NCI-H1694 (cell line): ENCODE measurements at regions not wholly inside any gene's neighbourhood (a gene's known extent, or its start where the extent isn't known, plus 50 kb on each side); places are given as distances from the start of the nearest gene placed in this dataset.
A peak's percentile ranks its signal among the peaks of the same experiment; 100 is the strongest.

ENCODE experiments used
- DNase-seq: peaks from one replicate; lab custom pipeline; 2025; lab: John Stamatoyannopoulos, UW

DNA sequence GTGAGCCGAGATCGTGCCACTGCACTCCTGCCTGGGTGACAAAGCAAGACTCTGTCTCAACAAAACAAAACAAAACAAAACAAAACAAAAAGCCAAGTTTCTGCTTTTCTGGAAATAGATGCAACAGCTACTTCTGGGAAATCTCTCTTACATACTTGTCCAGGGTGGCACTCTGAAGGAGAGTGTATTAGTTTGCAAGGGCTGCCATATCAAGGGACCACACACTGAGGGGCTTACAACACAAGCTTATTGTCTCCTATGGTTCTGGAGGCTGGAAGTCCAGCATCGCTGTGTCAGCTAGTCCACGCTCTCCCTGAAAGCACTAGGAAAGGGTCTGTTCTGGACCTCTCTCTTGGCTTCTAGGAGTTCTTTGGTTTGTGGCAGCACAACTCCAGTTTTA, 277.9 kb upstream of the WWC1 start:
- DNase-seq = no peak

DNA sequence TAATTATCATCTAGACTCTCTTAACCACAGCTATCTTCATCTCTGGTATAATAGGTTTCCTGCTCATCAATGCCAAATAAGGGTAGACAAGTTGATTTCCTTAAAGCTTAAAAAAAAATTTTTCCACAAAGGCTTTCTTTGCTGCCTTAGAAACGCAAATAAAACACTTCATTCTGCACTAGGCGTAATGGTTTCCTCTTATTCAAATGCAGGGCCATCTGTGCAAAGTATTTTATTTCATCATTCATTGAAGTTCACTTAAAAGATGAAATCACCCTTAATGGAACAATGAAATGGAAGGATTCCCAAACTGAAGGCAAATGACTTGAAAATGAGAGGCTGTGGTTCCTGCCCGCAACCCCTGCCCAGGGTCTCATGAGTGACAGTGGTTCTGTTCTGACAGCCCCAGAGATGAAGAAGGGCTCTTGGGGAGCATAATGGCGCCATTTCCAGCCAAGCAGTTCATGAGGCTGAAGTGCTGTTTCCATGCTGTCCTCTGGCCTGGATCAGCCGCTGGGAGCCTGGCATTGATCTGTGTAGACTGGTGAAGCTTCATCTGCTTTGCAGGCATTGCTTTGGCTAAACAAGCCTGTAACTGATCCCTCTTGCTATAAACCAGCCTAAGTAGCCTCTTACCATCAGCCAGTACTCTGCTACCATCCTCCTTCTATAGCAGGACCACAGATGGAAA, 276.9 kb upstream of the WWC1 start:
- no peak for DNase-seq

DNA sequence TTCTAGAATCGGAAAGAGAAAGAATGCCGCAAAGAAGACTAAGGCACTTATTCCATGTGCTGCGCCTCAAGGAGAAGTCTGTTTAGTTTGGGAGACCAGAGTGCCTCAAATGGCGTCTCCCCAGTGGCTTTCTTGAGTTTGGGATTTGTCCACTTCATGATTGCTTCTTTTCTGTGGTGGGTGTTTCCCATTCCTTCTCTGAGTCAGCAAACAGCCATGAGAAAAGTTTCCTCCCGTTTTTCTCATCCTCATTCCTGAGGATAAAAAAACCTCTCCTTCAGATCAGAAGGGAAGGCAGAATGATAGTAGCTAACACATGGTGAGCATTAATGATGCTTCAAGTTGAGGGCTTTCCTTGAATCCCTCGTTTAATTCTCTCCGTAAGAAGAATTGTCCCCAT, 275.9 kb upstream of the WWC1 start:
- no peak for DNase-seq

DNA sequence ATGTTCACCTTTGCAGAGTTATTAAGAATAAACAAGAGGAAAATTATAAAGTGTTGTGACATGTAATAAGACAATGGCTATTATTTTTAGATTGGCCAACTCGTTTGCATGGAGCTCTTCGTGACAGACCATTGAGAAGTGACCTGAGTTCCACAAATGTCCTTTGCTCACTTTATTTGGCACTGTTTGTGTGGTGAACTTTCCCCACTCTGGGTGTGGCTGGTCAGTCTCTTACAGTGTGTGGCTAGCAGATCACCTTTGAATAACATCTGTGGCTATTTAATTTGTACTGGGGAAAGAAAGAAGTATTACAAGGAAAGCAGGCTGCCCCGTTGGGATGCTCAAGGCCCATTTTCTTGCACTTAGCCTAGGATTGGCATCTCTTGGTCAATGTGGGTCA, 274.1 kb upstream of the WWC1 start:
- DNase-seq = no peak

DNA sequence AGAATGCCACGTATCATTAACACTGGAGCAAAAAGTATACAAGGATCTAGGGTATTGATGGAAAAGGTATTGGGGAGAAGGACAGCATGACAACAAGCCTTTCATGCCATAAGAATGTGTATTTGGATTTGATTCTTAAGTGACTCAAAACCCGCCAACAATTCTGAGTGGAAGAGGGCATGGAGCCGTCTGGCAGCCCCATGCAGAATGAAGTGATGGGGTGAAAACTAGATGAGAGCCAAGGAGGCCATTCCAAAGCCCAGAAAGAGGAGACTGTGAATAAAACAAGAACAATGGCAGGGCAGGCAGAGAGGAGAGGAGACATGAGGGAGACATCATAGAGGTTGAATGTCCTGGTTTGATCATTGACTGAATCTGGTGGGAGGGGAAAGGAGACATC, 272.3 kb upstream of the WWC1 start:
- DNase-seq = no peak

DNA sequence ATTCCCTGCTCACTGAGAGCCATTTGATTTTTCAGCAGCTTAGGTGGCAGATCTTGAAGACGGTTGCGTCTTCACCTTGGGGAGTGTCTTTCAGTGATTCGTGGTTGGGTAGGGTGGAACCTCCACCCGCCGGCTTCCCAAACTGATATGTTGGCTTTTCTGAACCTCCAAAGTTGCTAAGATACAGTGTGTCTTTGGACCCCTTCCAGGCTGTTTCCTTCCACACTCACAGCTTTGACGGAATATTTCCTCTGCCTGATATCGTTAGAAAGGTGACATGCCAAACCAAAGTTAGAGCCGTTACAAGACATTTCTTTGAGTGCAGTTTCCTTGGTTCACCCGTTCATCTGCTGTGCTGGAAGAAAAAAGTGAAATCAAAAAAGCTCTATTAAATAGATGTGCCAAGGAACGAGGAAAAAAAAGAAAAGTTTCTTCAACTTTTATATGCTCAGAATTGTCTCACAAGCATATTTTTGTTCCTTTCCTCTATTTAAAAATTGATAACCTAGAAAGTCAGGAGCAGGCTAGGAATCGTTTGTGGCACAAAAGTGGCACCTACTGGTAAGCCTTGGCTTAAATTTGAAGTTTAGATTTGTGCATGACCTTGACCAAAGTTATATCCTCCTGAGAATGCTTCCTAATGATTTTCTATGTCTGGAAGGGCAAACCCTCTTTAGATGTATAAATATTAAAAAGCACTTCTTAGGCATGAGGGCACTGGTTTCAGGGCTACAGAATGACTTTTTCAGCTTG, 270.7 kb upstream of the WWC1 start:
- DNase-seq = no peak

DNA sequence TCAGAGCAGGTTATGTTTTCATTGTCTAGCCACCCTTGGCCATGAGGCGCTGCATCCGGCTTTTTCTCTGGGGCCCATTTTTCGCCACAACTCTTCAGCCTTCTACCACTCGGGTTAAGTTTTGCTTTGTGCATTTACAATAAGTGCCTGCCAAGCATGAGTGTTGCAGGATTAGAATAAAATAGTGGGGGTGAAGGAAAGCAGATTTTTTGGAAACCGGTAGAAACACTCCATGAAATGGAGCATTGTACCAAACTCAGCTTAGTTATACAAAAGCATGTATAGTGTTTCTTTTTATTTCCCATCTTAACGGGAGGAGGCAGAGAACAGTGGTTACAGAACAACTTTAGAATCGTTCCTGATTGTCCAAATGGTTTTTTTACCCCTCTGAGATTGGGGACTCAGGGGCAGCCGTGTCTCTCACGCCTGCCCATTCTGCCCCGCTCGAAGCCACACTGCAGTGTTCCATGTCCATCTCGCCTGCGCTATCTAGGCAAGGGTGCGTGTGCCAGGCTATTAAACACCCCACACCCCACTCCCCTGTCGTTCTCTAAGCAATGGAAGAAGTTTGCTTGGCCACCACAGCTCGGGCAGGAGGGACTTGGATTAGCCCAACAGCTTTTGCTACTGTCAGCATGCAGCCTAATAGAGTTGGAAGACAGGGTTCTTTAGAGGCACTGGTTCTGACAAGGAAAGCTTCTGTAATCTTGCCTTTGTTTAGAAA, 268.8 kb upstream of the WWC1 start:
- no peak for DNase-seq

DNA sequence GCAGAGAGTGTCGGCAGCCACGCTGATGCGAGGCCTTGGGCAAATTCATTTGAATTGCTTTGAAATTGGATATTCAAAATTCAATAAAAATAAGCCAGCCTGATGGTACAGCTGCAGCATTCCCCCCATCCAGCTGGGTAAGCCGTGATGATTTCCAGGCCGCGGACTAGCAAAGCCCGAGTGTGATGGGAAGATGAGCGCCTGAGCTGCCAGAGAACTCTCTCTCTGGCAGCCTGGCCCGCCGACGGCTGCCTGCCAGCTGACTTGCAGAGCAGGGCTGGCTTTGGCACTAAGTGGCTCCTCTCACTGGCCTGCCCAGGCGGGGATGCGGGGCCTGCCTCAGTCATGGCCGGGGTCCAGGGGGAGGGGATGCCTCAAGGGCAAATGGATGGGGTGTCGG, 268.3 kb upstream of the WWC1 start:
- peak; percentile 59 for DNase-seq

DNA sequence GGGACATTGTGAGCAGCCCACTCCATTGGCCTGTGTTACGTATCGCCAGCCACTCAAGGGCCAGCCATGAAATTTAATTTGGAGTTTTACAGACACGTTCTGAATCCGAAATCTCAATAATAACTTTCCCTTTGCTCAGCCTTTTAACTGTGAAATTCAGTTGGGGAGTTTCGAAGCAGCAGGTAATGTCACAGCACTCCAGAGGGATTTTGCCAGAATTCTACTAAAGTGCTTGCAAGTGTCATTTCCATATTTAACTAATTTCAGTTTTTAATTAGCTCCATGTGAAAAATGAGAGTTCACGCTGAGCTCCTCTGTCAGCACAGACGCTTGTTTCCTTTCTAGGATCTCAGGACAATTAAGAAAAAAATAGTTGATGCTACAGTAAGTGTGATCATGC, 267.1 kb upstream of the WWC1 start:
- no peak for DNase-seq

DNA sequence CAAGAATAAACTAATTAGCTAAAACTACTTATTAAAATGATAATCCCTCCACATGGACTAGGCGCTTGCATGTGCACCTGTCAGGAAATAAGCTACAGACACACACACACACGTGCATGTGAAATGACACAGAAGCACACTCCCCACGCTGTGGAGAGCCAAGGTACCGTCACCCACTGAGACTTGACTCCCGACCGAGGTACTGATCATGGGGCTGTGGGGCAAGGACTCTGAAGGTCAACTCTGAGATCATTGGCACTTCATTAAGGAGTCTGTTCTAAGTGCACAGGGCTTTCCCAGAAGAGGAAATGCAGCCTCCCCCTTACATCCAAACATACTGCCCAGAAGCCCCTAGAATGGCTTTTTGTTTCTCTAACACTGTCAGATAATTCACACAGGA, 264.4 kb upstream of the WWC1 start:
- DNase-seq = no peak

DNA sequence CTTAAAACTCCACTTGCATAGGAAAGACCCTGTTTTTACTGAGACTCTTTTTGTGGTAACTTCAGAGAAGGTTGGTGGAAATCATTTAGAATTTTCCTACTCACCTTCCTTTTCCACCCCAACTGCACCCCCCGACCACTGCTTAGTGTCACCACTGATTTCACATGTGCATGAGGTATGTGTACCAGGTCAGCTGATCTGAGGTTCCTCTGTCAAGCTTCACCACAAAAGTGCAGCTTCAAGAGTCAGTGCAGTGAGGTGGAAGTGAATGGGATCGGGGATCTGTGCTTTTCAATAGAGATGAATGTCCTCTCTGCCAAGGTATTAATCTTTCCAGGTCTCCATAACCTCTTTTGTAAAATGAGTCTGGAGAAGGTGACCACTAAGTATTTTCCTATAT, 260.5 kb upstream of the WWC1 start:
- no peak for DNase-seq

DNA sequence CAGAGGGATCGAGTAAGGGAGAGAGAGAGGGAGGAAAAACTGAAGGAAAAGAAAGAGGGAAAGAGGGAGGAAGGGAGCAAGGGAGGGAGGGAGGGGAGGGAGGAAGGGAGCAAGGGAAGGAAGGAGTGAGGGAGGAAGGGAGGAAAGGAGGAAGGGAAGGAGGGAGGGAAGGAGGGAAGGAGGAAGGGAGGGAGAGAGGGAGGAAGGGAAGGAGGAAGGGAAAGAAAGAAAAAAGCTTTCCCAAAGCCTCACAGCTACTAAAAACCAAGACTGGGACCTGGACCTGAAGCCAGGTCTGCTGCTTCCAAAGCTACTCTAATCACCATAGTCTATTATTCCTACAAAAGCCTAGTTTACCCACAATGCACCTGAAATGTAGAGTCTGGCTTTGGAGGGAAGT, 259.8 kb upstream of the WWC1 start:
- DNase-seq = no peak

DNA sequence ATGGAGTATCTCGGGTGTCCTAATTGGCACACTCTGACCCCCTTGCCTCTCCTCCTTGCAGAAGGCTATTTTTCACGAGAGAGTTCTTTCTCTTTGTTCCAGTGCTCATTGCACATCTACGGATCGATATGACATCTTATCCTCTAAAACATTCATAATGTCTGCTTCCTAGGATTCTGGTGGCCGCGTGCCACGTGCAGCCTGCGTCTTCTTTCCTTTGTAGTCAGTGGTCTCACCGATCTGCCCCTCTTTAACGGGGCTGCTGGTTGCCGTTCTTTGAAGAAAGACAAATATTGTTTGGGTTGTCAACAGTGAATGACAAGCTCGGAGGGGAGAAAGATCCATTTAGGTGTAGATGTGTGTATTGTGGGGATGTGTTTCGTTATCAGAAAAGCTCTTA, 252.4 kb upstream of the WWC1 start:
- DNase-seq = no peak

DNA sequence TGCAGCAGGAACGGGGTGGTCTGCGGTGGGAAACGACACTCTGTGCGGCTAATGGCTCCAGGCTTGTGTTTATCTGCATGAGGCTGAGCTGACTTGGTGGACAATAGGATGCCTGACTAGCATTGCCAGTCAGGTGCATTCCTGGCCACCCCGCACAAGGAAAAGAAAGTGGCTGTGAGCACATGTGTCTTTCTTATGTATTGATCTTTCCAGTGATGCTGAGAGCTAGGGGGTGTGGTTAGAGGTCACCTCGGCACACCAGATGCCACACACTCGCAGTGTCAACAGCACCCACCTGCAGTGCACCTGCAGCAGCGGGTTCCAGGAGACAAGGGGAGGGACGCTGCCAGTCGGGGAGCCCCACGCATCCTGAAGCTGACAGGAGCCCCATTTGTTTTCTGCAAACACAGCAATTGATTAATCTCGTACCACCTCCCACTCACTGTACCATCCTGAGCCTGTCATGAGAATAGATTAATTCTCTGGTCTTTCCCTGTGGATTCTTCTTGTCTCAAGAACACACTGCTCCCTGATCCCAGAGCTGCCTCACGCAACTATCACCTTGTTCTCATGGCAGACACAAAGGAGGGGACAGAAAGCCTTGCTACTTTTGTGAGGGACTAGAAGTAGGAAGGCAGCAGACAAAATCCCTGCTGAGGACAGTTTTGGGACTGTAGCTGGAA, 251.7 kb upstream of the WWC1 start:
- no peak for DNase-seq

DNA sequence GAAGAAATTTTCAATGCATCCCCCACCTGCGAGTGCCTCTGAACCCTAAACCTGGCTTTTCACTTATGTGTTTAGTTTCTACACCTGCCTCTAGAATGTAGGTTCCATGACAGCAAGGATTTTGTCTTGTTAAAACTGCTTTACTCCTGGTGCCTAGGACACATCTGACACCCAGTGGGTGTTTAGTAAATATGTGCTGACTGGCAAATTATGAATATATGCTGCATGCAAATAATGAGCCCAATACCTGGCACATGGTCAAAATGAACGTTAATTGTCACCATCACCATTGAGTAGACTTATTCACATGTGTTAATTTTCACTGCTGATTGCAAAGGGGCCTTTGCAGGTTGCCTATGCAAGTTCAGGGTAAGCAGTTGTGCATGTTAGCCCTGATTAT, 249.9 kb upstream of the WWC1 start:
- DNase-seq = no peak

DNA sequence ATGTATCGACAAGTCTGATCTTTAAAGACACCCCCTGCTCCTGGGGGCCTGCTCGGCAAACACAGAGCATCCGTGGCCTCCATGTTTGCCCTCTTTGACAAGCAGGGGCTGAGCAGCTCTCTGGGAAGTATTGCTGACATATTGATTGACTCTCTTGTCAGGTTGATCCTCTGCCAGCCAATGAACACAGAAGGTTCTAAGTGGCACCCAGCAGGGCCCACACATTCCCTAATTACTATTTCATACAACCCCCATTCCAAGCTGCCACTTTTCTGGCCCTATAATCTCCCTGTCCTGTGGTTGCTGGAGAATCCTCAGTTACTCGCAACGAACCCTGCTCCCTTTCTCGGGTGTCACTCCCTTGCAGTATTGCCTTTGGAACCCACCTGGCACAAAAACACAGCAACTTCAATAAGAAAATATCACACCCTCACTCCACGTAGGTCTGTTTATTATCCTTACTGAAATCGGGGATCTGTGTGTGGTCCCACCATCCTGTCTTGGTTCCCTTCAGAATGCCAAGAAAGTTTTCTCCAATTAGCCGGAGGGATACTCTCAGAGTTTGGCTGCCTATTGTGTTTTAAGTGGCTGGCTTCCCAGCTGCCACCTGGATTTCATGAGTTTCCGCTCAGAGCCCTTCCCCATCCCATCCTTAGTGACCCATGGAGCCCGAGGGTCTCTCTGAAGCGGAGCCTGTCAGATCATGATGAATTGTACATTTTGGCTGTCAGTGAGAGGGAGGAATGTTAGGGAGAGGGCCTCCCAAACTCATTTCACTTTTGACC, 249.0 kb upstream of the WWC1 start:
- no peak for DNase-seq

DNA sequence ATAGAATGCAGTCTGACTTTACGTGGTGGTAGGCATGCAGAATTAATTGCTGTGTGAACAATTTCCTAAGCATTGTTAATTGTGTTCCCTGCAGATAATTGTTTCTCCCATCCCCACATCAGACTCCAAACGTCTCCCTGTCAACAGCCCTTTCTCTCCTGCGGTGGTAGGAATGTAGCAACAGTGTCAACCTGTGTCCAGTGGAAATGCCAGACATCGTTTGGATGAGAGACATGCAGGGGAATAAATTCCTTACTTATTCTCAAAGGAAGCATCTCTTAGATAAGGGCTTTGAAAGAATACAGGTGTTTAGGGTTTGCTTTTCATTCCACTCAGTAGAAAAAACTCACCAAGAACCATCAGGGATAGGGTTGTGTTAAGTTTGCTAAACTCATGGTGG, 245.3 kb upstream of the WWC1 start:
- no peak for DNase-seq

DNA sequence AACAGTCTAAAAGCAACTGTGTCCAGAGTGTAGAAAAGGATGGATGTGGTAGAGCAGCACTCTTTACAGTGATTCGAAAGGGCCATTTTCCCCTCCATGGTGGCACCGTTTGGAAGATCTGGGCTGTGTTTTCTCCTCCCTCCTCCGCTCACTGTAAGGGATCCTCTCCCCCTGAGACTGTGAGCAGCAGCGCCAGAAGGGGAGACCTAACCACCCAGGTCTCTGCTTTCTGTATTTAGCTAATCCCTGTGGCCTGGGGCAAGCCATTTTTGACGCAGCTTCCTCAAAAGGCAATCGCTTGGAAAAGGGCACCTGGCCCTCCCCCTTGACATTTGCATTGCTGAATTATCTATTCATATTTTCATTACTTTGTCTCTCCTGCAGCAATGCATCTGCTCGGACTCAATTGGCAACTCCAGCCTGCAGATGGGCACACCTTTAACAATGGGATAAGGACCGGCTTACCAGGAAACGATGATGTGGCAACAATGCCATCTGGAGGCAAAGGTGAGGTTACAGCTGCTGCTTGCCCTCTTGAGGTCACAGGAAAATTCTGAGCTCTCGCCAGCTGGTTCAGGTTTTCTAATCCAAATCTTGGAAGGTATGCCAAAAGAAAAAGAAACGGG, 244.3 kb upstream of the WWC1 start:
- DNase-seq = peak; percentile 57

DNA sequence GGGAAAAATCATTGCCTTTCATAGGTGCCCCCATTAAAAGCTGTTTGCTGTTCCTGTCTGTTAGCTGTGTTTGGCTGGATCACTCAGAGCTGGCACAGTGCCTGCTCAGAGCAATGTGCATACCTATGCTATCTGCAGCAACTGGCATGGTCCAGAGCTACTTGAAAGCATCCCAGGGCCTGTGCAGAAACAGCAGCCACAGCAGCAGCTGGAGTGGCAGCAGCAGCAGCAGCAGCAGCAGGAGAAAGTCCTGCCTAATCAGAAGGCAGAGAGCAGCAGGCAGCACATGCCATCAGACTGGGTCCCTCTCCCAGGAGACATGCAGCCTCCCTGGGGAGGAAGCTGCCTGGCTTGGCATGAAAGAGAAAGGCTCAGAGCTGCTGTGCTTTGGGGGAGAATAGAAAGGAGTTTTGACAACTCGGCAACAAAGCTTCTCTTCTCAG, 243.8 kb upstream of the WWC1 start:
- peak; percentile 14 for DNase-seq

DNA sequence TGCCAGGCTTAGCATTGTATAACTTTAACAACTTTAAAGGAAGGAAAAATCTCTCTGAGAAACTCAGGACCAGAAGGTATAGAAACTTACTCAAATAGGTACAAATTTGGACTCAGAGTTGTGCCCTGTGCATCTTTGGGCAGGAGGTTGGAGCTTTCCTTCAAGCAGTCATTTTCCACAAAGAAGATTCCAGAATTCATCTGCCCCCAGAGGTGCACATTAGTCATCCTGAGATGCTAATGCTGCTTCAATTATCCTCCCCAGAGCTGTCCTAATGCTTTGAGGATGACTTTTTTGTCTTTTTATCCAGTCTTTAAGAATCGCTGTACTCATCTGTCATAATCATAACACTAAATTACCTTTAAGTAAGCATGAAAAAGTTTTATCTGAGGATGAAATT, 243.0 kb upstream of the WWC1 start:
- no peak for DNase-seq

DNA sequence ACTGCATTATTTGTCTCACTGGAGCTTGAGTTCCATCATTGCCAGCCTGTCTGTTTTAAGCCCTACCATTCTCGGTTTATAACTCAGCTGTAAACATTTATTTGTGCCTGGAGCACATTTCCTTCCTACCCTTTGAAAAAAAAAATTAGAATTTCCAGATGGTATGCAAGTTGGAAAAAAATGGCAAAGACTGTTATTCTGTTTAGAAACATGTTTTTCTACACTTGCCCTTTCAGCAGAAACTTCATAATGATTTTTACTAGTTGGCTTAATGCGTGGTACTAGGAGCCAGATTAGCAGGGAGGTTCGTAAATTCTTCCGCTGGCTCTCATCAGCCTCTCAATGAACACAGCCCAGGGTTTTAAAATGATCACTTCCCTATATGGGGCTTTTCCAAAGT, 238.8 kb upstream of the WWC1 start:
- DNase-seq = no peak
